HG03558 (cell line): ENCODE measurements at regions not wholly inside any gene's neighbourhood (a gene's known extent, or its start where the extent isn't known, plus 50 kb on each side); places are given as distances from the start of the nearest gene placed in this dataset.

Experiments
- ATAC-seq: cut with Tn5 transposase; IDR thresholded peaks from one replicate; pipeline ENCODE4 v1.9.1; 2021; ENCODE audit warnings: moderate number of reproducible peaks; ENCODE audit not compliant: unreplicated experiment; ENCODE audit errors: extremely low read depth

DNA sequence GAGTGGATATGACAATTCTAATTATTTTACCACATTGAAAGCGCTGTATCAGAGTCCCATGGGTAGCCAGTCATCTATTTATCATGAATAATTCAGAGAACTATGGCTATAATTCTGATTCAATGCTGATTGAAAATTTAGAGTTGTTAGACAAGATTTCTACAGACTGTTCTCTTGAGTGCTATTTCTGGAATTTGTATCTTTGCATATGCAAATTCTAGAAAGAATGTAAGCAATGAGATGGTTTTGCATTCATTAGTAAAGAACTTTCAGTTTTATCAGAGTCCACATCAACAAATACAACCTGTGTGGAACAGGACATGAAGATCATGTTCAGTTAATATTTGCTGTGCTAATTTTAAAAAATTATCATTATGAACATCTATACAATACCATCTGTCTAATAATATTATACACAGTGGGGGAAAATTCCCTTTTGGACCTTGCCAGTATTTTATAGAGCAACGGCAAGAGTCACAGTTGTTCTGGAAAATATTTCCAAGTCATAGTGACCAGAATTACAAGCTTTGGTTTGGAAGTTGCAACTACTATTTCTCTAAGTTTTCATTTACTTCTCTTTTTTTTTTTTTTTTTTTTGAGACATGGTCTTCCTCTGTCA, 372.7 kb upstream of the PTGER4 start:
- ATAC-seq: no peak

DNA sequence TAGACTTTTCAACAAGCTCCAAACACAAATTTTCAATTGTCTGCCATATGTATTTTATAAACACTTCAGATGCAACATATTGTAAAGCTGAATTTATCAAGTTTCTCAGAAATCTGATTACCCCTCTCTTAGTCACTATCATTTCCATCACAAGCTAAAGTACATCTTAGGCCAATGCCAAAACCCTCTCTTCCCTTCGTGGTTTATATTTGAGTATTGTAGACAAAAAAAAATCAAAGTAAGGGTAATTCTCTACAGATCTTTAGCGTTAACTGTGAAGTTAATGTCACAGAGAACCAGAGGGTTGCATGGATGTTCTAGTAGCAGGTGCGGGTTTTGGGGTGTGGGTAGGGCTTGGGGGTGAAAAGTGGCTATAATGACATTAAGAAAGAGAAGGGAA, 387.7 kb upstream of the PTGER4 start:
- ATAC-seq: no peak

DNA sequence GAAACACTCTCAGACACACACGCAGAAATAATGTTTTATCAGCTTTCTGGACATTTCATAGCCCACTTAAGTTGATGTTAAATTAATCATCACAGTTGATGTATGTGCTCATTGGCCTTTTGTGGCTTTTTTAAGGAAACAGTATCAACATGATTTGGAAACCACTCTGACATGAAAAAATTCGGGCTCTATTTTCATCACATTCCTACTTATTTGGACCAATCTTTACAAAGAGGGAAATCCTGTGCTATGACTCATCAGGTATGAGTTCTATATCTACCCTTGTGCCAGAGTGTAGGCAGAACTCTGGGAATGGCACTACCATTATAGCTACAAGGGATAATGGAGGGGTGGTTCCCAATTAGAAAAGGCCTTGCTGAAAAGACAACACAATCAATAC, 388.4 kb upstream of the PTGER4 start:
- ATAC-seq: no peak

DNA sequence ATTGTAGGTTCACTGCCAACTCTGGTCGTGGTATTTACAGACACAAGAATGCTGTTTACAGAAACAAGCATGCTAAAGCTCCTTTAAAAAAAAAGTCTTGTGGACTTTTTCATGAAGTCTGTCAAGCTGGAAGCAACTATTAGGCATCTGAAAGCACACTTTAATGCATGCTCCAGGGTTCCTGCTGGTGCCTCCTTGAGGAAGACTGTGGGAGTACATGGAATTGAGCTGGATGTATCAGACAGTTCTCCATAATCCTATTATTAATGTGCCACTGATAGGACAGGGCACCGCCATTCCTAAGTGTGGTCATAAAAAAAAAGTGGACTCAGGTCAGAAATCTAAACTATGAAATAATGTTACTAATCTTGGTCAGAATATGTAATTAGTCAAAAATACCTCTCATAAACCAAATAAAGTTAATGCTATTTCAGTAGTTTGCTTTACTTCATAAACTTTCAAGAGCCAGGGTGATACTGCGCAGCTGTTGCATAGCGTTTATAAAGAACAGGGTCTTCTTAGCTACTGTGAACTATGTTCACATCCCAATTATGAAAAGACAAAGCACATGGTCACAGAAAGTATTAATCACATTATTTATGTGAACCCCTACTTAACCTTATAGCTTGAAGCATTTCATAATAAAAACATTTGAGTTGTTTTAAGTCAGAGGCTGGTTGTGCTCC, 390.8 kb upstream of the PTGER4 start:
- ATAC-seq: no peak

DNA sequence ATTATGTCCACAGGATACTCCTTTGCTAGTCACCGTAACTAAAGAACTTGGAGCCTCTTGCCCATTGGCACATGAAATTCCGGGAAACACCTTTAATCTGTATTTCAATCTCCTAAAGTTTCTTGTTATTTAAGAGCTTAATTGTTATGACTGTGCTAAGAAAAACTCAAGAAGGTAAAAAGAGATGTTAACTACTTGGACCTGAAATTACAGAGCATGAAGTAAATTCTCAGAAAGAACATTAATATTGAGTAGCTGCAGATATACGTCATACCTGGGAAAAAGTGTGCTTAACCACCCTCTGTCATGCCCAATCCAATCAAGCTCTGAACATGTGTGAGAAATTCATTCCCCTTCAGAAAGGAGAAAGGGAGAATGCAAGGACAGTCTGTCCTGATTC, 394.9 kb upstream of the PTGER4 start:
- ATAC-seq: no peak

DNA sequence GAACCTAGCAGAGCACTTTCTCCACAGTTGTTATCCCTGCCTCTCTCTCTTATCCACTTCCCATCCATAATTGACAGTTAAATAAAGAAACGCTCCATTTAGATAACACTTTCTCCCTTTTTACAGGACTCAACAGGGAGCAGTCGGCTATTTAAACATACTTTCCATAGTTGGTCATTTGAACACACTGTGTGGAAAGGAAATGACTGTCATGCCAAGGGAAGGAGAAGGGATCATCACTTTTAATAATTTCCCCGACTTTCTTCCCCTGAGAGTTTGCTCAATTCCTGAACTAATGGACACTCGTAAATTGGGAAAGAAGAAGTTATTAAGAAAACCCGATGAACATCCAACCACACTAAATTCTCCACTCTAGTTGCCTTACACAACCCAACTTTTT, 400.8 kb upstream of the PTGER4 start:
- ATAC-seq: no peak

DNA sequence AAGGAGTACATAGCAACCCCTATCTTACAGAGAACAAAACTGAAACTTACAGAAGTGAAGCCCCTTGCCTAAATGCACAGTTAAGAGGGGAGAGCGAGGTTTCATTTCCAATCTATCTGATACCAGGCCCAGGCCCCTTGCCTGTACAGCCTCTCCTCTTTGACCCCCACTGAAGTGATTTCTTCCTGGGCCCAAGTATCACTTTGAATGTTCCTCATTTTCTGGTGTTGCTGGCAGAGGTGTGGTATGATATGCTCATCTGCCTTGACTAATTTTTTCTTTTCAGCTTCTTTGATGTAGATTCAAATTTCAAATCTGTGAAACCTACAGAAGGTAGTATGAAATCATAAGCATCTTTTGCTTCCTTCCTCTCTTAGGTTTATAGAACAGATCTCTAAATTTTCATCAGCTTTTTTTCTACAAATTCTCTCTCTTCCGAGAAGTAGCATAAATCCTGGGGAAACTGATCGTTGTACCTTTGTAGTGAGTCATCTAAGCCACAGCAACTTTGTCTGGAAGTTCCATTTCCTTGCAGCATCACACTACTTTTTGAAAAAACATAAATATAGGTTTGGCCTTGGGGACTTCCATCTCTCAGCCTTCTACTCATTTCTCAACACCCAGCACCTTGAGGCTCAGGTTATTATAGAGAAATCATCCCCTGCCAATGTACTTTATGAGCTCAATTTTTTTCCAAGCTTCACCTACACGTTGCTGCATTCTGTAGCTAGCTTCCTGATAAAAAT, 402.4 kb upstream of the PTGER4 start:
- peak; percentile 46 for ATAC-seq

DNA sequence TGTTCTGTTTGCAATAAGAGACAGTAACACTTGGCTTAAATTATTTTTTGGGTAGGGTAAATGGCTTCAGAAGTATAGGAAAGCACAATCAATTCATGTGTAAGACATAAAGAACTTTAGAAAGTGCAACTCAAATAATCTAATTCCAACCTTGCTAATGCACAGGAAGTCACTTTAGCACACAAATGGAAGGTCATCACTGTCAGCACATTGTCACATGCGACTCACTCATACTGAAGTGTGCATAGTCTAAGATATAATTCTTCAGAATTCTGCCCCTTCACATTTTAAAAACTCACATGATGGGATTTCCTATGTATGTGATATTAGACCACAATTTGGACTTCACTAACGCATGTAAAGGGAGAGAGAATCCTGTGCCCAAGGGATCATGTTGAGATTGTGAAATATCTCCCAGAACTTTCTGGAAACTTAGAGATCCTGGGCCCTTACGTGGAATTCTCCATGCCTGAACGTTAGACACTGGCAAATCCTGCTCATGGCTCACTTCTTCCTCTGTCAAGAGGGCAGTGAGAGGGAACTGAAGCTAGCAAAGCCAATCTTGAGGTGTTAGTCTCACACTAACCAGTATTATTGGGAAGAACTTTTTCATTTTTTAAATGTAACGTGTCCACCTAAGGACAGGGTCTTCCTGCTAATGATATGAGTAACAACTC, 403.2 kb upstream of the PTGER4 start:
- ATAC-seq: no peak

DNA sequence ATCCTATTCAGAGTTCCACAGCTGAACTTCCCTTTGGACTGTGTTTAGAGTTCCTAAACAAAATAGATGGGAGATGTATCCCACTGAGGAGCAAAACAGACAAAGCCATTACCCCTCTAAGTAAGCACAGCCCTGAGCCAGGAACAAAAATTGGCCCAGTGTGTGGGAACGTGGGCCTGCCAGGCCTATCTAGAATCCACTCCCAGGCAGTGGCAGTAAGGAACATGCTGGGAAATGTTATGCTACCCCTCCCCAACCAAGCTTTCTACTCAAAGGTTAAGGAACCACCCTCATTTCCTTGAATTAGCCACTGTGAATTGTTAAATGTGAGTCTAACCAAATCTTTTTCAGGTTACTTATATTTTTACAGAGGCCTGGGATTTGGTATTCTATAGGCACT, 405.1 kb upstream of the PTGER4 start:
- no peak for ATAC-seq

DNA sequence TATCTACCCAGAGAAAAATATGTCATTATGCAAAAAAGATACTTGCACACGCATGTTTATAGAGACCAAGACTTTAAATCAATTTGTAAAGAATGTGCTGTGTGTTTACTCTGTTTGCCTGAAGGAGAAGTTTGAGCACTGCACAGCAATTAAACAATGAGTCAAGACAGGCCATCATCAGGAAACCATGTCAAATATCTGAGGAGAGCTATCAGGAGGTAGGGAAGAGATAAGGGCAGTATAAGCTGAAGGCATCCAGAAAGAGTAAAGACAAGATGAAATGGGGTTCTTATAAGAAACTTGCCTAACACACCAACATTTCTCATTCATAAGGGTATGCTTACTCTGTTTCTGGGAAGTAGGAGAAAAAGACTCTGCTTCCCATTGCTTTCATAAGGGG, 405.8 kb upstream of the PTGER4 start:
- ATAC-seq: no peak

DNA sequence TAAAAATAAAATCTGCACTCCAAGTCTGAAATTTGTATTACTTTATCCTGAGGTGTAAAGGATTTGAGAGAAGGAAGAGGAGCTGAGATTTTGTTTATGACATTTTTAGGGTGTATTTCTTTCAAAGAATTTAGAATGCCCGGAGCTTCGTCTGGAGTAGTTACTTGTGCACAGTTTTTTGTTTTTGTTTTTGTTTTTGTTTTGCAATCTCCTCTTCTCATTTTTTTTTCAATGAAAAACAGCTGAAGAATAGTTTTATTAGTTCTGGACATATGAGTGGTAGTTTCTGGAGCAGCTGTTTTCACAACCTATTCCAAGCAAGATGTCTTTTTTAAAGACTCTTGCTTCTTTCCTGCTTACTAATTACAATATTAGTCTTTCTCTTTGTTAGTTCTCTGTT, 408.2 kb upstream of the PTGER4 start:
- no peak for ATAC-seq

DNA sequence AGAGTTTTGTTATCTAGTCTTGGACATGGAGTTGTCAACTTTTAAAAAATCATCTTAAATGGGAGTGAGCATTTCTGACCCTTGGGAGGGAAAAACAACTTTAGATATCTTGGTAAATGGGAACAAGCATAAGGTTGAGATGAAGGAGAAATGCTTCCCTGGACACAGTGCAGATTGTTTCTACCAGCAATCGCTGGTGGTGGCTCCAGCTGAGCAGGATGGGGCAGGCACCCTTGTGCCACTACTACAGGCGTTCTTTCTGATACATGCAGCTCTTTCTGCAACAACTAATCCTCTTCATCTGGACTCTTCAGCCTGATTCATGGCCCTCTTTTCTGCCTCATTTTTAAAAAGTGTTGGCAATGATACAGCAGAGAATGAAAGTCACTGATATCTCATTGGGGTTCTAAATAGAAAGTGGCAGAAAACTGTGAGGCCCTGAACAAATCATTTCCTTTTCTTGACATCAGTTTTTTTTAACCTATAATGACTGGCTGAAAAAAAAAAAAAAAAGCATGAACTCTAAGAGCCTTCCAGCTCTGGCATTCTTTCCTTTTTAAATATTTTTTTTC, 409.4 kb upstream of the PTGER4 start:
- ATAC-seq: no peak

DNA sequence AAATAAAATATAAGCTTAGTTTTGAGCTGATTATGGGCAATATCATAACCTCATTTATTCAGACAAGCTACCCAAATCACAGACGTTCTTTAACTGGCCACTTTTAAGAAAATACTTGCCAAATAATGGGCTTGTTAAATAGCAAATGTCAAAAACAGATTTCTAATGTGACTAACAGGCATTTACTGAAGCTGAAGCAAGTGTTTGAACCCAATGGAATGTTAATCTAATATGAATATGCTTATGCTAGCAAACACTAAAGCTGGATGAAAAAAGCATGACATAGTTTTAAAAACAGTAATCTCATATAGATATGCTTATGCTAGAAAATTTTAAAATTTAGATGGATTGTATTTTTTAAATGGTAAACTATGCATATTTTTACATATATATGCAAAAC, 411.6 kb upstream of the PTGER4 start:
- no peak for ATAC-seq

DNA sequence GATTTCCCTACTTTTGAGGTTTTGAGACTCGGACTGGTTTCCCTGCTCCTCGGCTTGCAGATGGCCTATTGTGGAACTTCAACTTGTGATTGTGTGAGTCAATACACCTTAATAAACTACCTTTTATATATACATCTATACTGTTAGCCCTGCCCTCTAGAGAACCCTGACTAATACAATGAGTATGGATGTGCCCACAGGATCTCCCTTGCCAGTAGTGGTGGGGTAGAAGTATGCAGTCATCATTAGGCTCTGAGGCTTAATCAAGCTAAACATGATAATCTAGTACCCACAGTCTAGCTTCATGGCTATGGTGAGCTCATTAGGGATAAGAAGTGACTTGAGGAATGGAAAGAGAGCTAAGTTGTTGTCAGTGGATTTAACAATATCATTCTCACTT, 412.8 kb upstream of the PTGER4 start:
- ATAC-seq: no peak

DNA sequence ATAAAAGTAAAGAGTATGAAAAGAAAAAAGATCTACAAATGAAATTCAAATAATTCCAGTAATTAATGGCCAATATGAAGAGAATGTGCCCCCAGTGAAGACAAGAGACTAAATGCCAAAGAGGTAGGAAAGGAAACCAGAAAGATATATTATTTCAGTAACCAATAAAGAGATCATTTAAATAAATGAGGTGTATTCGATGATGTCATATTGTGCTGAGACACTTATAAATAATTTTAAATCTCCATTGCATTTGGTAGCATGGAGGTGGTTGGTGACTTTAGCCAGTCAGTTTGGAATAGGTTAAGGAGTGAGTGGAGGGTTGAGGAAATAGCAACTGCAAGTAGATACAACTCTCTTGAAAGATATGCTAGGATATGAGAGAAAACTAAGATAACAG, 417.7 kb upstream of the PTGER4 start:
- no peak for ATAC-seq

DNA sequence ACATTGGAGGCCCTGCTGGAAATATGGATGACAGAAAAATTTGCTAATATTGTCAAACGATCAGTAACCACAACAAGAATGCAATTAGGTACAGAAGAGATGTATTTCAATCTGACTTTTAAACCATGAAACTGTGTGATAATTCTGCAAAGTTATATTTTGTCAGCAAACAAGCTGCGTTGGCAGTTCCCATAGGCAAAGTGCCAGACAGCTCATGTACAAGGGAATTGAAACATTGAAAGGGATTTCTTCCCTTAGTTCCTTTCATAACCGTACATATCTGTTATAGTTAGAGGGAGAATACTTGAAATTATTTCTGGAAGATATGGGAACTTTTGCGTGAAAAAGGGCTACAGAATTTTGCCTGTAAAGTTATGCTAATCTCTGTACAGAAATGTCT, 419.4 kb upstream of the PTGER4 start:
- no peak for ATAC-seq

DNA sequence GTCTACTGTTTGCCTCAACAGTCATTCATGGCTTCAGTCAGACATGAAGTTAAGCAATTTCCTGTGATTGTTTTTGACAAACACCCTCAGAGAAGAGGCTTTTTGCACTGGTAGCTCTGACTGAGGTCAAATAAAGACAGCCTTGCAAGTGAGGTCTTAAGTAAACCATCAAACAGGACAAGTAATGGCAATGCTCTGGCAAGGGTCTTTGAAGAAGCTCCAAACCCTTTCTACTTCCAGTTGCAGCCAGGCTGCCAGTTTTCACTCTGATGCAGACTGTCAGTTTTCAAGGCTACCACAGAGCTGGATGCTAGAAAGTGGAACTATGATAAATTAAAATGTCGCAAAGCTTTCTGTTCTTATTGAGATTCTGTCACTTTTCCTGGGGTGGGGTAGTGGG, 421.5 kb upstream of the PTGER4 start:
- ATAC-seq: no peak

DNA sequence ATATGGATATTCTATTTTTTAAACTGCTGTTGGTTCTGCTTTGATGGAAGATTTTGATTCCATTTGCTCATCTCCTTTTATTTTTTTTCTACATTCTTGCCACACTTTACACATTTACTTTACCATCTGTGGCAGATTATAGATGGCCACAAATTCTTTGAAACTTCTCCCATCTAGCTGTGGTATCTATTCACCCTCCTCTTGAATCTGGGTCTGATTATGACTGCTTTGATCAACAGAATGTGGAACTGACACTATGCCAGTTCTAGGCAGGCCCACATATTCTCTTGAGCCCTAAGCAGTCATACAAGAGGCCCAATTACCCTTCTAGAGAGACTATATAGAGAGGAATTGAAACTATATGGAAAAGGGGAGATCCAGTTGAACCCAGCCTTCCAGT, 439.0 kb upstream of the PTGER4 start:
- no peak for ATAC-seq

DNA sequence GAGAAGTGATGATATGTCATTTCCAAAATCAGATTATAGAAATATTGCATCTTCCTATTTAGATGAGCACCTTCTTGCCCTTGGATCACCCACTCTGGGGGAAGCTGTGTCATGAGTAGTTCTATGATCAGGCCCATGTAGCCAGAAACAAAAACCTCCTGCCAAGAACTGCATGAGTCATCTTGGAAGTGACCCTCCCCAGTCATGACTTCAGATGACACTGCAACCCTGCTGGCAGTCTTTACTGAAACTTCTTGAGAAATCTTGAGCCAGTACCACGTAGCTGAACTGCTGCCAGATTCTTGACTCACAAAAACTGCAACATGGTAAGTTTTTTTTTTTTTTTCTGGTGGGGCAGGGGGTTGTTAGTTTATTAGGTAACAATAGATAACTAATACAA, 439.6 kb upstream of the PTGER4 start:
- no peak for ATAC-seq

DNA sequence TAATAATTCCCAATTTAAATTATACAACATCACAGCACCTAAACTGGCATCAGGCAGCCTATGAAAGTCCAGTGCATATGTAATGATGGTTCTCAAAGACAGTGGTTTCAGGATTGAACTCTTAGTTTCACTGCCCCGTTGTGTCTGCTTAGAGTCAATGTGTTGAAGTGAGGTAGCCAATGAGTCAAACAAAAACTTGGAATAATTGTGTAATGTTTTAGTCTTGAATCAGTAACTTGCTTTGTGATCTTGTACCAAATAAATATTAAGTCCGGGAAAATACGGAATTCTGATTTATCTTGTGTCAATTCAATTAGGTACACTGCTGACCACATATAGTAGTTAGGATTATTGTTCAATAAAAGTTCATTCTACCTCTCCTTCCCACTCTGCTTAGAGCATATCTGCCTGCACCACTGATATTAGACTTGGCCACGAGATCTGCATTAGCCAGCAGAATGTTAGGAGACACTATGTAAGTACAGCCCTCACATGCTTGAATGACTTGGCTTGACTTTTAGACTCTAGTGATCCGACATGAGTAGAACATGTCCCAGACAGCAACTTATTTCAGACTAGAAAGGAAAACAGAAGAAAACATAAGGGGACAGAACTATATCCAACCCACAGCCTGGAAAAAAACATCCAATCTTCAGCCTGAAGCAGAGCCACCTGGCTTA, 441.5 kb upstream of the PTGER4 start:
- ATAC-seq: no peak
